ENCODE measurements at regions not wholly inside any gene's neighbourhood (a gene's known extent, or its start where the extent isn't known, plus 50 kb on each side); places are given as distances from the start of the nearest gene placed in this dataset.
"Not testable (repeated sequence)": the region's sequence is repeated elsewhere in the genome, so short reads cannot be mapped to it uniquely, and the experiment has no call there.

GRCh38 chr16:5176505-5176904, 78.9 kb upstream of the EEF2KMT start:
- DNase-seq (ENCODE audit: low read depth in 2 of 2) = no peak
- TF ChIP-seq CTCF (IDR thresholded peaks at IDR 0.05; ENCODE audit: low read depth, low read length) = no peak
- no peak overlapping the region for H3K4me3 ChIP-seq (replicated peaks in 1 of 2; ENCODE audit: low read depth in 2 of 2, low read length in 2 of 2)

DNA sequence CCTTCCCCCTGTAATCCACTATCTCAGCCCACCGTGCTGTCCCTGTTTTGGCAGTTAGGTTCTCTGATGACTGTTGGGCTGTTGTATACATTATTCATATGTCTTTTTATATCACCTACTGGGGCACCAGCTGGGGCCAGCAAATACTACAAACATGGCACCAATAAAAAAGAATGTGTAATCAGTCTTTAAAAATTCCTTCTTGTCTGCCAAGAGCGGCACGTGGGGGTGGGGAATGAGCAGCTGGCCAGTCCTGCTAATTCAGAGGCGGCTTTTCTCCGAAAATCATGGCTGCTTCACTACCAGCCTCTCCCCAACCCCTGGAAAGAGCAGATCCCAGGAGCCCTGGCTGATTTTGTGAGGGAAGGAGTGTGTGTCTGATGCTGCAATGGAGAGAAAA, 77.7 kb upstream of the EEF2KMT start:
- DNase-seq (ENCODE audit: low read depth in 2 of 2) = no peak
- no peak for TF ChIP-seq CTCF (IDR thresholded peaks at IDR 0.05; ENCODE audit: low read depth, low read length)
- no peak overlapping the region for H3K4me3 ChIP-seq (replicated peaks in 1 of 2; ENCODE audit: low read depth in 2 of 2, low read length in 2 of 2)

- no peak for TF ChIP-seq CTCF (IDR thresholded peaks at IDR 0.05; ENCODE audit: low read depth, low read length)
- H3K4me3 ChIP-seq (replicated peaks in 1 of 2; ENCODE audit: low read depth in 2 of 2, low read length in 2 of 2) = no peak overlapping the region
Observed at GRCh38 chr16:5166486-5166885, 68.9 kb upstream of the EEF2KMT start.

GRCh38 chr16:5165429-5165828, 67.8 kb upstream of the EEF2KMT start:
- H3K4me3 ChIP-seq (replicated peaks in 1 of 2; ENCODE audit: low read depth in 2 of 2, low read length in 2 of 2); DNase-seq (ENCODE audit: low read depth in 2 of 2): not testable (repeated sequence)

More at GRCh38 chr16:5166486-5166885, 68.9 kb upstream of the EEF2KMT start:
- DNase-seq (ENCODE audit: low read depth in 2 of 2) = no peak

DNA sequence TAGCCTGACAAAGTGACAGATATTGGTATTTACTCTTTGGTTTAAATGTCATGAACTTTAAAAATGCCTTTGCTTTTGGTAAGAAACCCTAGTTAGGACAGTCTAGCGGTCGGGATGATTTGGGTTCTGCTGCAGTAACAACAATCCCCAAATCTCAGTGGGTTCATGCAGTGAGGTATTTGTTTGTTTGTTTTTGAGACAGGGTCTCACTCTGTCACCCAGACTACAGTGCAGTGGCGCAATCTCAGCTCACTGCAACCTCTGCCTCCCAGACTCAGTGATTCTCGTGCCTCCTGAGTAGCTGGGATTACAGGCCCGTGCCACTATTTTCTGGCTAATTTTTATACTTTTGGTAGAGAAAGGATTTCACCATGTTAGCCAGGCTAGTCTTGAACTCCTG, 65.2 kb upstream of the EEF2KMT start:
- H3K4me3 ChIP-seq (replicated peaks in 1 of 2; ENCODE audit: low read depth in 2 of 2, low read length in 2 of 2); DNase-seq (ENCODE audit: low read depth in 2 of 2): not testable (repeated sequence)

DNA sequence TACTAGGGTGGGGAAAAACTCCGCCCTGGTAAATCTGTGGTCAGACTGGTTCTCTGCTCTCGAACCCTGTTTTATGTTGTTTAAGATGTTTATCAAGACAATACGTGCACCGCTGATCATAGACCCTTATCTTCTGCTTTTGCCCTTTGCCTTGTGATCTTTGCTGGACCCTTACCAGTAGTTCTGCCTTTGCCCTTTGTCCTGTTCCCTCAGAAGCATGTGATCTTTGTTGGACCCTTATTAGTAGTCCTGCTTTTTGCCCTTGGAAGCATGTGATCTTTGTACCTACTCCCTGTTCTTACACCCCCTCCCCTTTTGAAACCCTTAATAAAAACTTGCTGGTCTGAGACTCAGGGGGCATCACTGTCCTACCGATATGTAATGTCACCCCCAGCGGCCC, 64.3 kb upstream of the EEF2KMT start:
- H3K4me3 ChIP-seq (replicated peaks in 1 of 2; ENCODE audit: low read depth in 2 of 2, low read length in 2 of 2); DNase-seq (ENCODE audit: low read depth in 2 of 2): not testable (repeated sequence)

DNA sequence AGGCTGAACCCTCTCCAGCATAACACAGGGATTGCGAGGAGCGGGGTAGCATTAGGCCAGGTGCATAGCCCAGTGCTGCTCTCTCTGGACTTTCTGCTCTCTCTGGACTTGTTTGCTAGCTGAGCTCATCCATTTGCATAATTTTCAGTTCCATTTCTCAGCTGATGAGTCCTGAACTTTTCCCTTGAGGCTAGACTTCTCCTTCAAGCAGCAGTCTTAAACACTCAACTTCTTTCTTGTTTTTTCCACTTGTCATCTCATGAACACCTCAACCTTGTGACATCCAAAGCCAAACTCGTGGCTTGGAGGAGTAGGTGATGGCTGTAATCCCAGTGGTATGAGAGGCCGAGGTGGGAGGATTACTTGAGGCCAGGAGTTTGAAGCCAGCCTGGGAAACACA, 62.4 kb upstream of the EEF2KMT start:
- DNase-seq (ENCODE audit: low read depth in 2 of 2); H3K4me3 ChIP-seq (replicated peaks in 1 of 2; ENCODE audit: low read depth in 2 of 2, low read length in 2 of 2): not testable (repeated sequence)

DNA sequence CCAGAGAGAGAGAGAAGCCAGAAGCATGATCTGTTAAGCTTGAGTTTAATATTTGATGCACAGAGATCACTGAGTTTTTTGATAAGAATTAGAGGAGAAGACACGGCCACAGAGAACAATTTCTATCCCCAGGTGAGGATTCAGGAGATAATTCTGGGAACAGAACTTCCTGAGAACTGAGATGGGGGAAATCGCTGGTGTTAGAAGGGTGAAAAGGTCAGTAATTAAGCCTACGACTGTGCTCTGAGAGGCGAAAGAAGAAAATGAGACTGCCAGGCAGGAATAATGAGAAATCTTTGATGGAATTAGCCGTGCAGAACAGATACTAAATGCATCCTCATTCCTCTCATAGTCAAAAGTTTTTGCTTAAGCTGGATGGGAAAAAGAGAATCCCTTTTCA, 61.9 kb upstream of the EEF2KMT start:
- not testable (repeated sequence) for DNase-seq (ENCODE audit: low read depth in 2 of 2); H3K4me3 ChIP-seq (replicated peaks in 1 of 2; ENCODE audit: low read depth in 2 of 2, low read length in 2 of 2)

- H3K4me3 ChIP-seq (replicated peaks in 1 of 2; ENCODE audit: low read depth in 2 of 2, low read length in 2 of 2) = no peak overlapping the region
- no peak for TF ChIP-seq CTCF (IDR thresholded peaks at IDR 0.05; ENCODE audit: low read depth, low read length)
- DNase-seq (ENCODE audit: low read depth in 2 of 2) = no peak
Observed at GRCh38 chr16:5158494-5158893, 60.9 kb upstream of the EEF2KMT start.

DNA sequence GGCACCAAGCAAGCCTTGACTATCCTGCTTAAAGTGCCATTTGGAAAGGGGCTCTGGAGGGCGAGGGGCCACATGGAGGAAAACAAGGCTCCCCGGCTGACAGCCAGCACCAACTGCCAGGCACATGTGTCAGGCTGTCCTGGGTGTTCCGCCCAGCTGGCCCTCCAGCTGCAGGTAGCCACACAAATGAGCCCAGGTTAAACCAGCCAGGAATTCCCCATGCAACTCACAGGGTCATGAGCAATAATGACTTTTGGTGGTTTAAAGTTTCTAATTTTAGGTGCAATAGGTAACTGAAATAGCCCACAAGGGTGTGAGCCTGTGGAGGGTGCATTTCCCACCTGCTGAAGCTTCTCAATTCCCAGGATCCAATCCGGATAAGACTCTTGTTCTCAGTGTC, 58.9 kb upstream of the EEF2KMT start:
- H3K4me3 ChIP-seq (replicated peaks in 1 of 2; ENCODE audit: low read depth in 2 of 2, low read length in 2 of 2); DNase-seq (ENCODE audit: low read depth in 2 of 2): not testable (repeated sequence)

DNA sequence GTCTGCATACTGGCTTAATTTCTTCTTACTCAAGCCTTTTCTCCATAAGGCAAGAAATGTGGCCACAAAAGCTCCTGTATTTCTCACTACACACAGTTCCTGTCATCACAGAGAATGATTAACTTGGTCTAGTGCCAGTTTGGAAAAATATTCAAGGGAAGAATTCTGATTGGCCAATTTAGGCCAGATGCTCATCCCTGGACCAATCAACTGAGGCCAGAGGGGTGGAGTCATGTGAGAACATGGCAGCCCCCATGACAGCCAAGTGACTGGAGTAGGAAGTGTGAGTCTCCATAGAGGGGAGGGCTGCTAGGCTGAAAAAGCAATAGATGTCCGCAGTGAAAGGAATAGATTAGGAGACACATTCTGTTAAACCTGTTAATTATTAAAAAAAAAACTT, 56.4 kb upstream of the EEF2KMT start:
- DNase-seq (ENCODE audit: low read depth in 2 of 2); H3K4me3 ChIP-seq (replicated peaks in 1 of 2; ENCODE audit: low read depth in 2 of 2, low read length in 2 of 2): not testable (repeated sequence)

- H3K4me3 ChIP-seq (replicated peaks in 1 of 2; ENCODE audit: low read depth in 2 of 2, low read length in 2 of 2); DNase-seq (ENCODE audit: low read depth in 2 of 2): not testable (repeated sequence)
Observed at GRCh38 chr16:5151409-5151808, 53.8 kb upstream of the EEF2KMT start.
